ENCODE measurements at regions not wholly inside any gene's neighbourhood (a gene's known extent, or its start where the extent isn't known, plus 50 kb on each side); places are given as distances from the start of the nearest gene placed in this dataset.

DNA sequence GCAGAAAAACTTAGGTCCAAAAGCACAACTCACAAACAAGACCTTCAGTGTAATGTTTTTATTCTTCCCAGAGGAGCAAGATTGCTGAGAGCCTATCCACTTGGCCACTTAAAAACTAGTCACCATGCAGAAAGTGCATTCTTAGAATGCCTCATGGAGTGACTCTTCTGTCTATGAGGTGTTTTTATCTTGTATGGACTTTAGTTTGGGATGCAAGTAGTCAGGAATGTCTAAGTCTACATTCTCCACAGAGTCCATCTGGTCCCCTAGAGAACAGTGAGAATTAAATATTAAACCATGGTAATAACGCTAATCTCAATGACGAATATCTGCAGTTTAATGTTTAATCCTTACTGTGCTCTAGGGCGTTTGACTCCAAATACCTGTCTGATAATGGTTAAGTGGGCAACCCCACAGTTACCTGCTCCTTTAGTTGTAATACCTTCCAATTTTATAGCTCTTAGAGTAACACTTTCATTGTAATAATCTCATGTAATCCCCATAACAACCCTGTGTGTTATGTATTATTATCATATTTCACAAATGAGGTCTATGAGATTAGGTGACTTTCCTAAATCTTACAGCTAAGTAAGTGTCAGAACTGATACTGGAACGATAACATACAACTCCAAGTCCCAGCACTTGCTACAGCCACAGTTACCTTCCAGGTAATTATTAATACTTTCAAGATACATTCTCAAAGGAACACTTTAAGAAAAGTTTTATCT lies 235.6 kb upstream of the JADE1 start:
- DNase-seq (ENCODE audit: insufficient read length, low spot score) (no peak), FAIRE-seq (no peak)

DNA sequence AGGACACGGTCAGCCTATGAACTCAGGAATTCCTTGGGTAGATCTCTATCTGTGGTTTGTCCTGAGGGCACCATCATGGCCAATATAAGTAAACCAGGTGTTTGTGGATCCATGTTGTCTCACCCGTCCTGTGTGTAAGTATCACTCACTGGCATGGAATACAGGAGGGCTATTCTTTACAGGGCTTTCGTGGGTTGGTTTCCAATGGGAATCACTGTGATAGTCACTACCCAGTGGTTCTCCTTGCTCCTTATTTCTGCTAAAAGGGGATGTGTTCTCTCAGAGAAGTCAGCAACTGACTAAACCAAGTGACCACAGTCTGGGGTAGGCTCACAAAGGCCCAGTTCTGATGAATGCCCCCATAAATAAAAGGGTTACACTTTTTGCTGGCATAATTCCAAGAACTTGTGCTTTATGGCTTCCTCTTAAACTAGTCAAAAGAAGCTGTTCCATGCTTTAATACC lies 236.7 kb upstream of the JADE1 start:
- DNase-seq (ENCODE audit: insufficient read length, low spot score): no peak

DNA sequence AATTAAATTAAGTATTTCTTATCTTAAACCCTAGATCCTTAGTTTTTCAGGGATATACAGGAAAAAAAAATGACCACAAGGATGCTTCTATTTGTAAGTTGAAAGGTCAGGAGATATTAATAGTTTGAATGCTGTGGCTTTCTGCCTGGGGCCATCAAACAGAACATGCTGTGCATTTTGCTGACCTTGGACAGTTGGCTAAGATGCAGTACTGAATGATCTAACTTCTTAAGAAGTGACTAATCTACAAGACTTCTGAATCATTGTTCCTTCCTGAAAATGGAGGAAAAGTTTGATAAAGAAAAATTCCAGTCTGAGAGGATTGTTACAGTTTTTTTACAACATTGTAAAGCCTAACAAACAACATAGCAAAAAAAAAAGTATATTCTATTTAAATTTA lies 237.8 kb upstream of the JADE1 start:
- FAIRE-seq (no peak), DNase-seq (ENCODE audit: insufficient read length, low spot score) (no peak)

More for the DNA sequence above, 236.7 kb upstream of the JADE1 start:
- no peak for FAIRE-seq

DNA sequence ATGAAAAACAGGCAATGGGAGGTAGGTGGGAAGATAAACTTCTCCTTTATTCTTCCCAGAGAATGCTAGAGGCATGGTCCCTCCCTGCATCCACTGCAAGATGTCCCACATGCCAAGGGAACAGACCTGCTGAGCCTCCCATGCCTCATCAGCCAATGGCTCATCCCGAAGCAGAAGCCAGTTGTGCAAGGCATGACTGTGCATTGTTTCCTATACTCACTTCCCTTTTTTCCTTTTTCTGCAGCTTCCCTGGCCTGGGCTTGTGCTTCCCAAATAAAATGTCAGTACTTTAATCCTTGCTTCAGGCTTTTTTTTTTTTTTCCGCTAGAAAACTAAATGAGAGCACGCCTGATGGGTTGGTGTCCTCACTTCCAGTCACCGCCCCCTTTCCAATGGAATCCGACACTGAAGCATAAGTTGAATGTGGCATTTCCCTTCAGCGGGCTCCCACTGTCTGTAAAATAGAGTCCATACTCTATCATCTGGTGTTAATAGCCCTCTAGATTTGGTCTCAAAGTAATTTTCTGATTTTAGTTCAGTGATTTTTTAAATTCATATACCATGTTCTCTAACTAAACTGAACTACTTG lies 239.0 kb upstream of the JADE1 start:
- FAIRE-seq (no peak), DNase-seq (ENCODE audit: insufficient read length, low spot score) (no peak)

DNA sequence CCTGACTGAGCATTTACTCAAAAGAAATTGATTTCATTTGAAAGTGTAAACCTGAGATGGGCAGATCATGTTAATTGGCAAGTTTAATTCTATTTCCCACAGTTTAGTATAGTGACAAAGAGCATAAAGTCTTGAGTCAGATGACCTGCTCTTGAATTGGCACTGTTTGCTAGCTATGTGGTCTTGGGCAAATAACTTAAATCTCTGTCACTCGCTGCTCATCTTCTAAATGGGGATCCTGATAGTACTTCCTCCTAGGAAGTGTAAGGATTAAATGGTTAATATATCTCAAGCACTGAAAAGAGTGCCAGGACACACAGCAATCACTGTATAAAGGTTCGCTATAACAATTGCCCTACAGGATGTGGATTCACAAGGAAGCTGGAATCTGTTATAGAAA lies 242.8 kb upstream of the JADE1 start:
- FAIRE-seq: no peak
- DNase-seq (ENCODE audit: insufficient read length, low spot score): no peak

DNA sequence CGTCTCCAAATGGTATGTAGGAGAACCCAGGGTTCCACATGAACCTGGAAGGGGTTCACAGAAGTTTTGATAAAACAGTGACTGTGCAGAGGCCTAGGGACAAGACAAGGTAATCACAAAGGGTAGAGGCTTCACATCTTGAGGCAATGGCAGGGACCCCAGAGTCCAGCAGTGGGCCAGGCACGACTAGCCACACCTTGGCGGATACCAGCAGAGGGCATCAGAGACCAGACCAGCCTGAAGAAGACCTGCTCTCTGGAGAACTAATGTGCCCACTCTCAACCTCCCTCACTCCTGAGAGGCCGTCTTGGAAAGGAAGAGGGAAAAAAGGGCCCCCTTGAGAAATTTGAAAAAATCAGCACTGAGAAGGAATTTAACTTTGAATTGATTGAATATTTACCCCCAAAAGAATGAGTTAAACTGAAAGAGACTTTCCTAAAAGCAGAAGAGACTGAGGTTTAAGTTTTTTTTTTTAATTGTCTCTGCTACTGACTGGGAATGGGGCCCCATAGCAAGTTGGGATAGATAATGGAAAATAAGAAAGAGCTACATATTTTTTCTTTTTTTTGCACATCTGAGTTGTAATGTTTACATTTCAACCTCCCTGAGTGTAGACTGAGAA lies 243.8 kb upstream of the JADE1 start:
- FAIRE-seq (no peak), DNase-seq (ENCODE audit: insufficient read length, low spot score) (no peak)

DNA sequence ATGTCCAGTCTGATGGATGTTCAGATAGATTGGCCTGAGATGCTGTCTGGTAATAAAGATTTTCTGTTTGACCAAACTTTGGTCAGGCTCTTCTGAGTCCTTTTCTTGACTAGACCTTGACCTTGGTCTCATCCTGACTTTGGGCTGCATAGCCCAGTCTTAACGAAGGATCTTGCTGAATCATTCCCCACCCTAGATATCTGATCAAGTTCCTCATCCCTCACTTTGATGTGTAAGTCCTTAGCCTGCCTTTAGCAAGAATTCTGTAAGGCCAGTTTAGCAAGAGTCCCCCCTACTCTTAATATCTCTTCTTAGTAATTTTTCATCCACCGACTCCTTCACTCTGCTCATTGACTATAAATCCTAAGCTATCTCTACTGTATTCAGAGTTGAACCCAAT lies 244.4 kb upstream of the JADE1 start:
- DNase-seq (ENCODE audit: insufficient read length, low spot score) (no peak), FAIRE-seq (no peak)

DNA sequence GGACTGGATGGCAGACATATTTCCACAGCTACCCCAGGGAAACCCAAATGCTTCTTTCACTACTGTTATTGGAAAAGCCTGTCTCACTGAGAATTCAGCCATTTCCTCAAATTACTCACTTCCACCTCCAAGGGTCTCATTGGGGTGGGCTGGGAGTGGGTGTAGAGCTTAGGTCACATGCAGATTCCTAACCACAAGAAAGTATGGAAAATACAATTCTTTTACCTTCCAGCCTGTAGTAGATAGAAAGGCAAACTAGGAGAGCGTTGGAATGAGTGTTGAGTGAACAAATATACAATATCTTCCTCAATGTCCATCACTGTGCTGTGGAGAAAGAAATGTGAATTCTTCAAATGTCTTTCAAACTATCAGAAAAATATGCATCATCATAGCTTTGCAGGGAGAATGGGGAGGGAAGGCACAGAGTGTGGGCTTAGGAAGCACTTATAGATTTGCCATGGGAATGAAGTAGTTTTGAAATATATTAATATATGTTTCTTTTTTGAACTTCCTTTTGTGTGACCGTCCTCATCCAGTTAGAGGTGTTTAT lies 245.3 kb upstream of the JADE1 start:
- no peak for DNase-seq (ENCODE audit: insufficient read length, low spot score)
- no peak for FAIRE-seq

DNA sequence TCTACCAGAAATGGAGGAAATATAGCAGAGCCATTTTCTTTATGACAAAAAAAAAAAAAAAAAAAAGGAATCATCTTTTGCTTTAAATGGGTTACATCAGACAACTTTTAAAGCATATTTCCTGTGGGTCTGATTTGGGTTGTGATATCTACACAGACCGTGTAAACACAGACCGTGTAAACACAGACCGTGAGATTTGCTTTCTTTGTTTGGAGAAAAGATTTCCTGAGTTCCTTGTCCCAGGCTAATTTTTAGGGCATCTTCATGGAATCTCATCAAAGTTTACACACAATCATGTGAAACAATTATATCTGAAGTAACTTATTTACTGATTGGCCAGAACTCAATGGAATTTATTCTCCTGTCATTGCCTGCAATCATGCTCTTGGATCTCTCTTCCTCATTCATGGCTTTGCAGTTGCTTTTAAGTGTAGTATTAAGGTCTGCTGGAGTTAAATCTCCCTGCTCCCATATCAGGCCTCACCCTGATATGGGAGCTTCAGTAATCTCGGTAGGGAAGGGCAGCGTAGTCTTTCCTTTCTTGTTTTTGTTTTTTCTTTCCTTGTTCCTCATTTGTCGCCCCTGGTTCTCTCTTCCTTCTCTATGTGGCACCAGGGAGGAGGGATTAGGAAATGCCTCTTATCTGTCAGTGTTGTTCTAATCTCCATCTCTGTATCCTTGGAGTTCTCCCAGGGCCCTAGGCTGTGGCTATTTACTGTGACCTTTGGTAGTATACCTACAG lies 248.6 kb upstream of the JADE1 start:
- no peak for FAIRE-seq
- DNase-seq (ENCODE audit: insufficient read length, low spot score): no peak

DNA sequence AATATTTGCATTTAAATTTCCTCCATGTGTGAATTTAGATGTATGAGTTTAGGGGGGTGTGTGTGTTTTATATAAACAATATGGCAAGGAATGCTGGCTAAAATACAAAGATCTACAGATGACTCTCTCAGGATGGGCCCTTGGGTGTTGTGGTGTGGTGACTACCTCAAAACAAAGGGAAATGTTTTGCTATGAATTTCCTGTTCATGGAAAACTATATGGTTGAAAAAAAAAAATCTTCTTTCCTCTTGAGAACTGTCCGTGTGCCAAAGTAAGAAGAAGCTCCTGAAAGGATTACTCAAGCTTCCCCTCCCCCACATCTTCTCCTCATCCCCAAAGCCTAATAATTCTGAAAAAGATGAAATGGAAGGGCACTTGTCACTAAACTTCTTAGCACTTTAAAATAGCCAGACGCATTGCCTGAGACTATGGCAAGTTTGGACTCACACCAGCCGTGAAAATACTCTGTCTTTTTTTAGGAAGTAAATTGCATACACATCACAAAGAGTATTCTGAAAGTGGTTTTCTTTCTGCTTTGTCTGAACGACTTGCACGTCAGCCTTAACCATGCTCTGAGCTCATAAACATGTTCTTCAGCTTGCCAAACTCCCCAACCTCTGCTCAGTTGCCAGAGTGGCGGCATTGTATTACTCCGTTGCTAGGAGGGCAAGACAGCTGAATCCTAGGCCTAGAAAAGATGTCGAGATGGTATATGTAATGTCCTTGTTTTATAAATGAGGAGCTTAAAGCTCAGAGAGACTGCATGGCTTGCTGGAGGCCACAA lies 250.4 kb upstream of the JADE1 start:
- DNase-seq (ENCODE audit: insufficient read length, low spot score) (no peak), FAIRE-seq (no peak)

DNA sequence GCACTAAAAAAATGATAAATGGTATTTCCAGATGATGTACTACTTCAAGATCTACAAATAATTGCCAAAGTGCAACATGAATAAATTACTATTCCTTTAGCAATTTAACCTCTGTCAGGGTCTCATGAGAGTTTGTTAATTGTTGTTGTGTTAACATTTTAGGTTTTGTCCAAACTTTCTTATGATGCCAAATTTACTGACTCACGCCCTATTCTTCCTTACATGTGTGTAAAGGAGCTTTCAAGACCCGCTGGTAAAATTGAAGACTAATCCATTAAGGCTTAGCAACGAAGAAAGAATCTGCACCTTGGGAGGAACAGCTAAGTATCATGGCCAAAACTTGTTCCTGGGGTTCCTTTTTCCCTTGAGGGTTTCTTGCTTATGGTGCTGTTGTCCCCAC lies 252.7 kb upstream of the JADE1 start:
- FAIRE-seq: no peak
- no peak for DNase-seq (ENCODE audit: insufficient read length, low spot score)

DNA sequence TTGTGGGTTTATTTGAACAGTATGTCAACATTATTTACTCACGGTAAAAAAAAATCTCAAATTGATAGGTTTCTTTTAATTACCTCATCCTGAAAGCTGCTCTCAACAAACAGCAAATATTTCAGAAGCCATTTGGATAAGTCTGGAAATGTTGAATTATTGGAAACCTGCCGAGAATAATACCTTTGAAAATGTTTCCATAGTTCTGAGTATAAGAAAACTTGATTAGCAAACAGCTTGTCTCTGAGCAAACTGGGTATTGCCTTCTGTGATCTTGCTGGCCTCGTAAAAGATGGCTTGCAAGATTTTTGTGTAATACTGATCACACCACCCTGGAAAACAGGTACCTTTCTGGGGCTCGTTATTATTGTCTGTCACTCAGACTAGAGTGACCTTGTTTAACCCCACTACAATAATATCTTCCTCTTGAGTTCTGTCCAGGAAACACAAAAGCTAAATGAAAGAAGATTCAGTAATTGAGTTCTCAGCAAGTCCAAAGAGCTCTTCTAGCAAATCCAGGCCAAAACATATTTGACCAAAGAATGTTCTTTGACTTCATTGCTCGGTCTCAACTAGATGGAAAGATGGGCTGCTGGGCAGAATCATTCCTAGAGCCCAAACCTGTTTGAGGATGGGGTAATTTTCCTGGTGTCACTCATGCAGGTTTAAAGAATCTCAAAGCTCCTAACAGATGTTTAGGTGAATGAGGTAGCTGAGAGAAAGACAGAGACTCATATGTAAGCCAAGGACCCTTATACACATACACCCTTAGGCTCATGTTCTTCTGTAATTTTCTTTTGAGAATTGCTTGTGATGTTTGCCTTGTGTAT lies 255.6 kb upstream of the JADE1 start:
- DNase-seq (ENCODE audit: insufficient read length, low spot score): no peak
- FAIRE-seq: no peak

DNA sequence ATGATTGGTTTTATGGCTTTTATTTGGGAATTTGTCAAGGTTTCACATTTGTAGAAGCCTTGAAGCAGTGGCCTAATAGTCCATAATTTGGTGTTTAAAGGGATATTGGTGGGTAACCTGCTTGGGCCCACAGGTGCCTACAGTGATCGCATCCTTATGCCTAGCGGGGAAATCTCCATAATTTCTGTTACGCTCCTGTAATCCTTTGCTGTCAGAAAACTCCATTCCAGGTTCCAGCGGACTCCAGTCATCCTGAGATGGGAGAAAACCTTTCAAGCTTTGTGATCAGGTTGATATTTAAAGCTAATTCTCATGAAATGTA lies 257.0 kb upstream of the JADE1 start:
- FAIRE-seq: no peak
- DNase-seq (ENCODE audit: insufficient read length, low spot score): no peak

DNA sequence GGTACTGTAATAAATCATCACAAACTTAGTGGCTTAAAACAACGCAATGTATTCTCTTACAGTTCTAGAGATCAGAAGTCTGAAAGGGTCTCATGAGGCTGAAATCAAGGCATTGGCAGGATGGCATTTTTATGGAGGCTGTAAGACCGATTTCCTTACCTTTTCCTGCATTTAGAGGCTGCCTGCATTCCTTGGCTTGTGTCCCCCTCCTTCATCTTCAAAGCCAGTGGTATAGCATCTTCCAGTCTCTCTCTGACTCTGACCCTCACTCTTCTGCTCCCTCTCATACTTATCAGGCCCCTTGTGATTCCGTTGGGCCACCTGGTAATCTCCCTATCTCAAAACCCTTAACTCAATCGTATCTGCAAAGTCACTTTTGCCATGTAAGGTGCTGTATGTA lies 258.2 kb upstream of the JADE1 start:
- DNase-seq (ENCODE audit: insufficient read length, low spot score) (no peak), FAIRE-seq (no peak)

DNA sequence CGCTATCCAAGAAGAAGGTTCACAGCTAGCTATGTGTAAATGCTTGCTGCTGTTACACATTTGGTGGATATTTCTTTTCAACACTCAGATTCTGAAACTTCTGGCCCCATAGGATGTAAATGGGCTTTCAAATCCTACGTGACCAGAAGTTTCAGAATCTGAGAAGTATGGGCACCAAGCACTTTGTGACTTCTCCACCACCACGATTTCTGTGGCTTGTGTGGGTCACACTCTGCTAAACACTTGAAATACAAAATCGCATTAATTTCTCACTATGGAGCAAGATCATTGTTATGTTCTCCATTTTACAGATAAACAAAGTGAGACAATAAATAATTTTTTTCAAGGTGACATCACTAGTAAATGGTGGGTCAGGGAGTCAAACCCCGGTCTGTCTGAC lies 259.4 kb upstream of the JADE1 start:
- no peak for DNase-seq (ENCODE audit: insufficient read length, low spot score)
- no peak for FAIRE-seq

DNA sequence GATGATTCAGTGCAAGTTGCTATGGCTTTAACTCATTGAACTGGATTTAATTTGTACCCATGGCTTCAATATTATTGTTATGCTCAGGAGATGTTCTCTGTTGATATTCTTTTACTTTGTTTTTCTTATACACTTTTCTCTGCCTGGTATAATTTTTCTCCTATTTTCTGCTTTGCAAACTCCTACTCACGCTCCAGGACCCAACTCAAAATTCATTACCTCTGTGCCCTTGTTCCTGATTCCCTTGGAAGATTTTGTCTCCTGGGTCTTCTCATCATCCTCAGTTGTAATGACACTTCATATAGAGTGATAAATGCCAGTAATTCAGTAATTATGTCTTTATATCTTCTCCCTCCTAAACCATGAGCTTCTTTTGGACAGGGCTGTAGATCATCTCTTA lies 259.9 kb upstream of the JADE1 start:
- DNase-seq (ENCODE audit: insufficient read length, low spot score) (no peak), FAIRE-seq (no peak)

DNA sequence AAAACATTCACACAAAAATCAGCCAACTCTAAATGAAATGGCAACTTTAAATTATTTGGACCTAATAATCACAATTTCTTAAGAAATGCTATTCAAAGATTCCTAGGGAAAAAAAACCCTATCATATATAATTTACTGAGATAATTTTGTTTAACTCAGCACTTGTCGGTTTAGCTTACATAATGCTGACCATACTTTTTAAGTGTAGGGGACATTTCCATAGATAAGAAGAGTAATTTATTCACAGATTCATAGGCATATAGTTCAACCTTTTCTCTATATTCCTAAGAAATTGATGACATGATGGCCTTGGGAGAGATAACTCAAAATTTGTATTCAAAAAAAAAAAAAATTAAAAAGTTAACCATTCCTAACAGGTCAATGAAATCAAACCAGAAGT lies 260.8 kb upstream of the PGRMC2 start:
- DNase-seq (ENCODE audit: insufficient read length, low spot score) (no peak), FAIRE-seq (no peak)

DNA sequence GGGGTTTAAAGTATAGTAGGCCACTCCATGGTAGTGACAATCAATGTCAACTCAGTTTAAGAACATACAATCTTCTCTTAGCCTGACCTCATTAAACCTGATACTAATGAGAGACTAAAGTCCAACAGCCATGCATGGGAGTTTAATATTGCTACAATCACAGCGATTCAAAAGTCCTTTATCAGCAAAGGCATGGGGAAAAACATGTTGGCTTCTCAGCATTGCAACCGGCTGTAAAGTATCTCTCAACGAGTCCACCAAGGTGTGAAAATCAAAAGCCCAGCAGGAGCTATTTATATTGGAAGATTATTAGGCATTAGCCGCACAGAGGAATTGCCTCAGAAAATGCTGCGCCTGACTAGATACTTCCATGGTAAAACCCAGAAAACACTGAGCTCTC lies 256.7 kb upstream of the PGRMC2 start:
- no peak for FAIRE-seq
- no peak for DNase-seq (ENCODE audit: insufficient read length, low spot score)

DNA sequence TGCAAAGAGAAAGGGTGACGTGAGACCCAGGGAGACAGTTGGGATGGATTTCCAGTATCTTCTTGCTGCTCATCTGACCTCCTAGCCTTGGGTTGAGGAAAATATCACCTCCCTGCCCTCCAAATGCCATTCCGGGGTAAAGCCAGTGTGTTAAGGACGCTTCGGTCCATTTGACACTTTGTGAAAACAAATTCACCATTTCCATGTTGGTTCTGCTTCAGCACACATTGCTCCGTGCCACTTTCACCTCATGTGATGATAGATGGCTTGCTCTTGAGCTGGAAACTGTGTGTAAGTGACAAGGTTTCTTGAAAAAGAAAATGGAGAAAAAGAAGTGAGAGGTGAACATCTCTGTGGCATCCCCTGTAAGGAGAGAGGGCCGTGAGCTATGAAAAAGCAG lies 256.1 kb upstream of the PGRMC2 start:
- FAIRE-seq (no peak), DNase-seq (ENCODE audit: insufficient read length, low spot score) (no peak)

DNA sequence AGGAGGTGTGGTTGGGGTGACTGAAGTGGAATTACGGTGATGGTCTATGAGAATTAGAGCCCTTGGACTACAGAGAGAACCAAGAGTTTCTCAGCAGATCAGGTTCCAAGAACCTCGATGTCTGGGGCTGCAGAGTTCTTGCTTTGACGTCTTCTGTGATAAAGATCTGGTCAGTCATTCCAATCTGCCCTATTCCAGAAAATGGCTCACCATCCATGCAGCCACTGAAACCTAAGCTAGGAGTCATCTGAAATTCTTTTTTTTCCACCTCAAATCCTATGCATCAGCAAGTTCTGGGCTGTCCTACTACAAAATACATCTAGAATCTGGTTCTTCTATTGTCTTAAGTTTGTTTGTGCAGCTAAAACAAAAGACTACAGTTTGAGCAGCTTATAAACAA lies 254.4 kb upstream of the PGRMC2 start:
- no peak for DNase-seq (ENCODE audit: insufficient read length, low spot score)
- FAIRE-seq: no peak

All from GM19239 (cell line).